ENCODE measurements at regions not wholly inside any gene's neighbourhood (a gene's known extent, or its start where the extent isn't known, plus 50 kb on each side); places are given as distances from the start of the nearest gene placed in this dataset.

- no peak for TF ChIP-seq CTCF (IDR thresholded peaks at IDR 0.05; ENCODE audit: insufficient read depth, low read depth, low read length)
- no peak for TF ChIP-seq EZH2 (IDR thresholded peaks at IDR 0.05; ENCODE audit: insufficient read depth, low read length)
These were observed 74.1 kb downstream of the ADM start for GRCh38 chr11:10379022-10379421.
